HG02870 (cell line): ENCODE measurements at regions not wholly inside any gene's neighbourhood (a gene's known extent, or its start where the extent isn't known, plus 50 kb on each side); places are given as distances from the start of the nearest gene placed in this dataset.

ENCODE experiments used
- ATAC-seq: cut with Tn5 transposase; IDR thresholded peaks from one replicate; pipeline ENCODE4 v1.9.1; 2021; ENCODE audit warnings: mild to moderate bottlenecking, moderate library complexity; ENCODE audit not compliant: unreplicated experiment

DNA sequence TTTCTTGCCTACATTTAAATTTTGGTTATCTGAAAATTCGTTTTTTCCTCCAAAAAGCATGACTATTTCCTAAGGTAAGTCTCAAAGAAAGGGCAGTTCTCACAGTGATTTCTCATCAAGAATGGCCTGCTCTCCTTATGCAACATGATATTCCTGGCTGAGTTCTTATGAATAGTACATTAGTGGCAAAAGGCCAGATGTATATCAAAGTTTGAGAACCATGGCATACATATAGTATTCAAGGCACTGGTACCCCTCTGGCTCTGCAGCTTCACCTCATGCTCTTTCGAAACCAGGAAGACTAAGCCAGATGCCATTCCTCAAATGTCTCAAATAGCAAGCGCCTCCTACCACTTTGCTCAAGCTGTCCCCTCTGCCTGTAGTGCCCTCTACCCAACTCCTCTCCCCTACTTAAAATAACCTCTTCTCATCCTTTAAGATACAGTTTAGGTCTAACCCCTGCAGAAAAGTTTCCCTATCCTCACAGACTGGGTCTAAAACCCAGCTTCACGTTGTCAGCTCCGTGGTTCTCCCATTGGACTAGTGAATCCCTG, 280.3 kb downstream of the HACE1 start:
- no peak for ATAC-seq

DNA sequence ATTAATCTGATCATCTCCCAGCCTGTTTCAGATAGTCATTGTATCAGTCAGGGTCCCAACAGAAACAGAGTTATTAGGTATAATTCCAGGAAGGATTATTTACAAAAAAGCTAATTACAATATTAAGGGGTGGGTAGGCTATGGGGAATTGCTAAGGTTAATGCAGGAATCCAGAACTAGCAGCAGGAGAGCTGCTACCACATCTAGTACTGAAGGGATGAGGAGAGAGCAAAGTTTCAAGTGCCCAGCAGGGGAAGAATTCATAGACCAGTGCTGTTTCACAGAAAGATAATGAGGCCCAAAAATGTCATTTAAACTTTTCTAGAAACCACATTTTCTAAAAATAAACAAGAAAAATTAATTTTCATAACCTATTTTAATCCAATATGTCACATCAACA, 284.2 kb downstream of the HACE1 start:
- no peak for ATAC-seq

DNA sequence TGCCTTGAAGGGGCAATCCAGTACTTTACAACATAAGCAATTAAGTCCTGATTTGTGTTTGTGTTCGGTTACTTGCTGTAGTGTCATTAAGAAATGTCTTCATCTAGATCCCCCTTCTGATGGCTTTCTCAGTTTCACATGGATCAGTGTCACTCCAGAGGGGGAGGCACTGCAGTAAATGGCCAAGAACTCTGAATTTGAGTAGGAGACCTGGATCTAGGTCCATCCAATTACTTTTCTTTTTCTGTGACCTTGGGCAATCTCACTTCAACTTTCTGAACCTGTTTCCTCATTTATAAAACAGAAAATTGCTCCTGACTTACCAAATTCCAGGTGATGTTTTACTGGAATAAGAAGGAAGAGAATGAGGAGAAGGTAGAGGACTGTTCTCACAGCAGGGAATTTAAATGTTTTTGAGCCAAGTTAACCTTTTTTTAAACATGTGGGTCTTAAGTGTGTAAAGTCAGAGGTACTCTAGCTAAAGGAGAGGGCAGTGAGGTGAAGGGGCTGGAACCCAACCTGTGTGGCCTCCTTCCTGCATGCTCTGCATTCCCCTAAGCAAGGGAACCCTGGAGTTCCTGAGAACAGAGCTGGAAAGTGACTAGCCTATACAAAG, 285.5 kb downstream of the HACE1 start:
- no peak for ATAC-seq

DNA sequence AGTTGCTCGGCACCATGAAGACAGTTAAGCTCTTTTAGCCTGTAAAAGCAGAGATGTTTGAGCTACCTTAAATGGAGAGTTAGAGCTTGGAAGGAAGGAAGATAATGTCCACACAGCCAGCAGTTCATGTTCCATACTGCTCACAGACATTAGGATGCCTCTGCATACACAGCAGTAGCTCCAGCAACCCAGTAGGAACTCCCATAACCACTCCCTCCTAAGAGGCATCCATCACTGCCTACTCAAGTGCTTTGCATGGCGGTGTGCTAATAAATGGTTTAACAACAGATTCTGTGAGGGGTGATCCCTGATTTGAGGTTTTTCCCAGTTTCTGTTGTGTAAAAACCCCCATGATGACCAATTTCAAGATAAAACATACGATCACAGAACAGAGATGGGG, 286.4 kb downstream of the HACE1 start:
- no peak for ATAC-seq

DNA sequence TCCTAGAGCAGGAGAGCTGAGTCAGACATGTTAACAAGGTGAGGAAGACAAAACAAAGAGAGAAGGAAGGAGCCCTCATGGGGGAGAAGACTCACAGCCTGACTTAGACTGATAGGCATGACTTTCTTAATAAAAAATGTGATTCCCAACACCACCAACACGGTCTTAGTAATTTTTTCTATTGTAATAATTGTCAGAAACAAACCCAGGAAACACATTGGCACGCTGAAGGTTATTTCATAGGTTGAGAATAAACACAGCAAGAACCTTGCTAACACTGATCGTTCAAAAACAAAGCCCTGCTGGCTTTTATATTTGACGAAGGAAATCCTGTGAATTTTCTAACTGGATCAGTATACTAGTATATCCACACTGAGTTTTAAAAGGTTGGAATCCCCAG, 286.8 kb downstream of the HACE1 start:
- no peak for ATAC-seq

DNA sequence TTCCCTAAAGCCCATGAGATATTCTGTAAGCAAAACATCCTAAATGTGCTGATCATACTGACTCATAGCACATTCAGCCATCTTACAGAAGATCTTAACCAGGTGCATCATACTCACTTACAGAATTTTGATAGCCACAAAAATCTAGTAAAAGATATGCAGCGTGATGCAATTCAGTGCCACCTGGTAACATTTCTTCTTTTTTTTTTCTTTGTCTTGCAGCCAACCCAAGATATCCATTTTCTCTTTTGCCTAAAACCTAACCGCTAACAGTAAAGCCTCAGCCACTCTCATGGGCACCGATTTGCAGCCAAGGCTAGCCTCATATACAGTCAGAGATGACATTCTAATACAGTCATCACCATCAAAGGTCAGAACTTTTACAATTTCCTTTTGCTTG, 293.3 kb downstream of the HACE1 start:
- no peak for ATAC-seq

DNA sequence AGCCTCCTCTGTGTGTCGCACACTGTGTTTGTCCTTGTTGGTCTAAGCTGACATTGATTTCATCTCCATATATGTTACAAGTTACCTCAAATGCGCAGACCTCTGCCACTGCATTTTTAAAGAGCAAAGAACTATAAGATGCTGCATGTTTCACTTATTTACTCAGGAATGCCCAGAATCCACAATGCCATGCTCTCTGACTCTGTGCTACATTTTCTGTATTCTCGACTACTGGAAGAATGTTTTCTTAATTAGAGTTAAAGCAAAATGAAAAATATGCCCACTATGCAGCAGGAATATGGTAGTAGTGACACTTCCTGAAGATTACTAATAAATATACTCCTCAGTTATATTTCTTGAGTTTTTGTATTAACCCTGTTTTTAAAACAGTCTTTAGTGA, 296.4 kb downstream of the HACE1 start:
- no peak for ATAC-seq

DNA sequence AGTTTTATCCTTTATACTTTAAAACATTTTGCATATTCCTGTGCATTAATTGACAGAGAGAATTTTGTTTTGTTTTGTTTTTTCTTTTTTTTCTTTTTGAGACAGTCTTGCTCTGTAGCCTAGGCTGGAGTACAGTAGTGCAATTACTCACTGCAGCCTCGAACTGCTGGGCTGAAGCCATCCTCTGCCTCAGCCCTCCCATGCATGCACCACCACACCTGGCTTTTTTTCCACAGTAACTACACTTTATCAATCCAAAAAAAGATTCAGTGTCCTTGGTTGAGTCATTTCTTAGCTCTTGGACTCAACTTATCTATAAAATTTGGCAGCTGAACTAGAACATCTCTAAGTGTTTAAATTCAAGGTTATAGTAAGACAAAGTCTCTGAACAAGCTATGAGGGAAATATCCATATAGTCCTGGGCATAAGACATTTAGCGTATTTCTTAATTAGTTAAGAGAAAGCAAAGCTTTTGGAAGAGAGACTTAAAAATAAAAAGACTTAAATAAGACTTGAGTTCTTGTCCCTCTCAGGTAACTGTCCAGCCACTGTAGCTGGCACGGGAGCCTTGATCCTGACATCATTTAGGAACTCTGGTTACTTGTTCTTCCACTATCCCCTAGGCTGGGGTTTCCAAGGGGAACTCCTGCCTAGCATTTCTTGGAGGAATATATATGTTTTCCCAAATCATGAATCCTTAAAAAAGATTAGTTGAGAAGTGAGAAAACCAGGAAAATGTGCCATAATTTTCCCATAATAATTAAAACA, 300.1 kb downstream of the HACE1 start:
- ATAC-seq = no peak

DNA sequence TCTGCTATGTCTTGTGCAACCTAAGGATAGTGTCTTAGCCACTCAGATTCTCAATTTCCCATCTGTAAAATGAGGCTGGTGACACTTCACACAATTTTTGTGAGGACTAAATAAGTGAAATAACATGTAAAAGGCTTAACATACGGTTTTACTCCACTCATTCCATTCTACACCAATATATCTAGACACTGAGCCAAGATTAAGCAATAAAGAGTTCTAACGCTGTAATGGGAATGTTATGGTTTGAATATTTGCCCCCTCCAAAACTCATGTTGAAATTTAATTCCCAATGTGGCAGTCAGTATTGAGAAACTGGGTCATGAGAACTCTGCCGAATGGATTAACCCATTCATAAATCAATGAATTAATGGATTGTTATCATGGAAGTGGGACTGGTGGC, 301.0 kb downstream of the HACE1 start:
- ATAC-seq = no peak

DNA sequence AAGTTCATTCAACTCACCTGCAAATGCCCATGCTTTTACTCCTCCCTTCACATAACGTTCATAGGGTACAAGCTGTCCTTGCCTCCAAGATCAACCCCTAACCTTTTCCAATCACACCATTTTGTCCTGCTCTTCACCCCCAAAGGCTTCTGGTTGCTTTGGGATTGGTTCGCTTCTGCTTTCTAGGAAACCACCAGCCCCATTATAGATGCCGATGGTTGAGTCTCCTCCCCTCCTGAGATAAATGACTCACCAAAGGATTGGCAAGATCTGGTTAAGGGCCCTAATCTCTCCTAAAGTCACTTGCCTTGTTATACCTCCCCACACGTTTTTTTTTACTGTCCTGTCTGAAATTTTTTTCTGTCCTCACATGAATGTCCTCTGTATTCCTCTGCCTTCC, 311.4 kb downstream of the HACE1 start:
- ATAC-seq = no peak

DNA sequence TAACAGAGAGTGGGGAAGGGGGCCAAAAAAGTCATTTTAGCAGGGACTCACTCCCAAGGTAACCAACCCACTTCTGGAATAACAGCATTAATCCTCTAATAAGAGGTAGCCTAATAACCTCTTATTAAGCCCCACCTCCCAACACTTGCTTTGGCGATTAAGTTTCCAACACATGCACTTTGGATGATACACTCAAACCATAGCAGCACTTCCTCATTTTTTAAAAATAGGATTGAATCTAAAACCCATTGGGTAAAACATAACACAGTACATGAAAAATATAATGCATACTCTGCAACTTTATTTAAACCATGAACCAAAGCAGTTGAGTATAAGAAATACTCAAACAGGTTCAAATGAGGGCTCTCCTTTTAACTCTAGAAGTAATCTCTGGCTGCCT, 318.3 kb downstream of the HACE1 start:
- no peak for ATAC-seq

DNA sequence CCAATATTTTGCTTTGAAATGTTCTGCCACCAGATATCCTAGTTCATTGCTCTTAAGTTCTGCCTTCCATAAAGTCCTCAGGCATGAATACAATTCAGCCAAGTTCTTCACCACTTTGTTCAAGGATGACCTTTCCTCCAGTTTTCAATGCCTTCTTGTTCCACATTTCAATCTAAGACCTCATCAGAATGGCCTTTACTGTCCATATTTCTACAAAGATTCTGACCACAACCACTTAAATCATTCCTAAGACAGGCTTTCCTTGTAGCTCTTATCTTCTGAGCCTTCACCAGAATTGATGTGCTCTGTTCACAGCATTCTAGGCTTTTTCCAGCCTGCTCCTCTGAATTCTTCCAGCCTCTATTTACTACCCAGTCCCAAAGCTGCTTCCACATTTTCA, 319.0 kb downstream of the HACE1 start:
- ATAC-seq = no peak

DNA sequence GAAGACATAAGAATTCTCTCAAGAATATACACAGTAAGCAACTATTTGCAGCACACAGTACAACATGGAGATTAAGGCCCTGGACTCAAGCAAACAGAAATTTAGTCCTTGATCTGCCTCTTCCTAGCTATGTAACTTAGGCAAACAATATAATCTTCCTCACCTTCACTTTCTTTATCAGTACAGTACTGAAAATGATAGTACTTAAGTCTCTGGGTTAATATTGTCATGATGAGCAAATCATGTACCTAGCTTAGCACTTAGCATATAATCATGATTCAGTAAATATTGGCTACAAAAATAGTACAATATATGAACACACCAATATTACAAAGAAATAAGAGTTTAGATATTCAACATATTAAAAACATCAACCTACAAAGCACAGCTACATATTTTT, 320.5 kb downstream of the HACE1 start:
- no peak for ATAC-seq

DNA sequence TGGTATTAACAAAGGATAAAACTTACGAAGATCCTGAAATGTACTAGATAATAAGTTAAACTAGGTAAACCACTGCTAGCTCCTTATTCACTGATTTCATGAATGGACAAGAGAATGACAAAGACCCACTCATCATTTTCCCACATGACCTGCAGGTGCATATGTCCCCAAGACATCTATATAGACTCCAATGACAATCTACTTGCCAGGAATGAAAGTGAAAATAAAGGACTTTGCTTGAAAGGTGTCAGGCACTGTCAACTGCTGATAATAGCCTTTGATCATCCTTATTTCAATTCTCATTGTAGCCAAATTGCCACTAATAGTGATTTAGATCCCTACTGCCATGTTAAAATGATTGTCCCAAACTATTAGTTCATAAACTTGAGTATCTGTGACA, 321.8 kb downstream of the HACE1 start:
- no peak for ATAC-seq

DNA sequence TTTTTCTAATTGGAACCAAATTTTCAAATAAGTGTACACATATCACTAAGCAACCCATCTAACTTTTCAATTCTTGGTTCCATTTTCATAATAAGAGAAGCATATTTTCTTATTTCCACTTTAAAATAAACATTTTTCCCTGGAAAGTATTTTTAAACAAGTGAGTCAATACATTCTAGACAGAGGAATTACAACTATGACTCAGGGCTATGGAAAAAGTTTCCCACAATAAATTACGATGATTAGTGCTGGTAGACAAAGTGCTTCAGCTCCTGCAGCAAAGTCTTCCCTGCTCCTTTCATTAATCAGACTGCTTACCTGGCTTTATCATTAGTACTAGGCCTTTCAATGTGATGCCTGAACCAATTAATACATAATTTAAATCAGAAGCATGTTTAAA, 322.5 kb downstream of the HACE1 start:
- ATAC-seq = no peak

DNA sequence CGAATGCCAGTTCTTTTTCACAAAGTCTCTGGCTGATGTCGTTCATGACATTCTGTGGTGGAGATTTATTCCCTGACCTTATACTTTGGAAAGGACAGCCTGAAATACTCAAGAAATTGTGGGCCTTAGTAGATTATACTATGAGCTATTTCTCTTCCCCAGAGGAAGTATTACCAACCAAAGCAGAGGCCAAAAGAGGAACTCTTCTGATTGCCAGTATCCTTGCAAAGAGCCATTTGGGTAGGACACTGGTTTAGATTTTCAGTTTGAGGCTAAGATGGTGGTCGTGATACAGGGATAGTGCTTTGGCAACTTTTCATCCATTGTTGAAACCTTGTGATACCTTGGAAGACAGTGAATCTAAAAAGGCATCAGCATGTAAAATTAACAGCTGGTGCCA, 327.3 kb downstream of the HACE1 start:
- no peak for ATAC-seq

DNA sequence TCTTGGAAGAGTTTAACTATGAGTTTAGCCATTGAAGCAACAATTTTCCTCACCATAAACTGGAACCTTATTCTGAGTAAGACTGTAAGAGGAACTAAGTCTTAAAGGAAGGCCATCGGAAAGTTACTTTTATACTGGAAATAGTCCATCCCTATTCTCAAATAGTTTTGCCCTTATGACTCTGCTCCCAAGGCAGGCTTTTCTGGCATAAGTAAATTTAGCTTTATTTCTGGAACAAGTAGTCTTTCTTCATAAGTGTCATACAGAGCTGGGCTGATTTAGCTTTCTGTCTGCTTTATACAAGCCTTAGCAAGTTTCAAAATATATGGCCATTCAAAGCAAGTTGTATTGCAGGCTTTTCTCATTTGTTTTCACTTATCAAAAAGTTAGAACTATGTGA, 328.1 kb downstream of the HACE1 start:
- no peak for ATAC-seq

DNA sequence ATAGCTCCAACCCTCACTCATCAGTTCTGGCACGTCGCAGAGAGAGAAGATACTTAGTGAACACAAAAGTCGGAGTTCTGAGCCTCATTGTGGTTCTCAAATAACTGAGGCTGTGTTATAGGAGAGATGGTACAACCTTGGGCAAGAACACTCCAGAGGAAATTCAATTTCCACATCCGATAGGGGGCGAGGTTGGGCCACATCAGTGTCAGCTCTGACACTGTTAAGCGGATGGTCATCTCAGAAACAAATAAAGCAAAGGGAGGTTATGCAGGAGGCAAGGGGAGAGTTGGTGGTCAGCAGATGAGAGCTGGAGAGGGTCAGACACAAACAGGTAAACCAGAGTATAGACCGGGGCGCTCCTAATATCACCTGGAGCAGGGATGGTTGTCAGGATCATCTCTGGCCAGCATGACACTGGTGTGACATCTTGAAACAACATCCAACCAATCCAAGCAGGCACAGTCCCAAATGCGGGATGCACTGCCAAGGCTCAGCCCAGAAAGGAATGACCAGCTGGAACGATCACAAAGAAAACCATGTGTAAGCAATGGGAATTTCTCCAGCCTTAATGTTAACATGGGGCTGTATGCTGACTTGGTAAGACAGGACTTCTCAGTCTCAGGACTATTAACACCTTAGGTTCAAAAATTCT, 331.8 kb downstream of the HACE1 start:
- ATAC-seq = no peak

DNA sequence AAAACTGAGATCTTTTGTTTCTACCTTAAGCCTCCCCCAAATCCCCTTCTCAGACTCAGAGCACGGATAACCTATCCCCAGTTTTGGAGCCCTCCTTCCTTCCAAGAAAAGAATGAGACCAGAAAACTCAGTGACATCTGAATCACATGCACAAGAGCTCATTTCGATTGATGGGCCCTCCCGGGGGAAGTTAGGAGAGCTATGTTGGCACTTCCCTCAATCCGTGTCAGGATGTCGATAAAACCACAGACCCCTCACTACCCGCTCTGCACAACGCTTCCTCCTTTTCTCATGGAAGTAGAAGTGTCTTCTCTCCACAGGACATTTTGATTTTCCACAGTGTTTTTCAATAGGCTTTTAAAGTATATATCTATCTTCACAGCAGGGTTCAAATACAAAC, 332.4 kb downstream of the HACE1 start:
- ATAC-seq = no peak

DNA sequence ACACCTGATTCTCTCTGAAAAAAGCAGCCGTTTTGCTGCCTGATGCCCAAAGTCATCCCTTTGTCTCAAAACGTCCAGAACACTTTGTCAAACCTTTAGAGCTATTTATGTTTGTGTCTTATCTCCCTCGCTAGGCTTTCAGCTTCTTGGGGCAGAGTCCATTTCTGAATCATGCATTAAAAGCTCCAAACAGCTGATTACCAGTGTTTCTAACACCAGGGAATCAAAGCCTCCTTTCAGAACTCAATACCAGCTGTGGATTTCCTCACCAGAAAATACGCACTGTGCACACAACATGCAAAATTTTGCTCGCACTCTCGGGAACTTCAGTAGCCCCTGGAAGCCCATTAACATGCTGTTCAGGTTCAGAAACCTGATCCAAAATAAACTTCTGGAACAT, 333.3 kb downstream of the HACE1 start:
- no peak for ATAC-seq

DNA sequence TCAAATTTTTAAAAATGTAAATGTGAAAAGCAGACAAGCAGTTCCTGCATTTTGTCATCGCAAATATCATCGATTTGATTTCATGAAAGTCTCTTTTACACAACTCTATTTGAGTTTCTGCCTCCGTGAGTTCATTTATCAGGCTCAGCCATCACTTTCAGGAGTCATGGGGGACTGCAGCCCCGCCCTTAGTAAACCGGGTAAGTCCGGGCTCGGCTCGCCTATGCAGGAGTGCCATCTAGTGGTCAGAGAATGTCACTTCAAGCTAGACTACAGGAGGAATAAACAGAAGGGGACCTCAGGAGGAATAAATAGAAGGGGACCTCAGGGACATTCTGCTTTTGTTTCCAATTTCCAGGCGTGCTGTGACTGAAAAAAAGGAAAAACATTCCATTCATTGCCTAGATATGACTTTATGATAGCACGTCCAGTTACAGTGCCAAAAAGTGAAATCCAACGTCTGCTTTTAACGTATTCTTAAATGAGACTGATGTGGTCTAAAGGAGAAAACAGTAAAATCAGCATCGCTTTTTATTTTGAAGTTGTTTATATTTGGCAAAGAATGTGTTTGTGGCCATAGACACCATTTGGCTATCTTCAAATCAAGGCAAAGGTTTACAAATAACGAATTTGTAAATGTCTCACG, 333.9 kb downstream of the HACE1 start:
- ATAC-seq = peak; percentile 99

DNA sequence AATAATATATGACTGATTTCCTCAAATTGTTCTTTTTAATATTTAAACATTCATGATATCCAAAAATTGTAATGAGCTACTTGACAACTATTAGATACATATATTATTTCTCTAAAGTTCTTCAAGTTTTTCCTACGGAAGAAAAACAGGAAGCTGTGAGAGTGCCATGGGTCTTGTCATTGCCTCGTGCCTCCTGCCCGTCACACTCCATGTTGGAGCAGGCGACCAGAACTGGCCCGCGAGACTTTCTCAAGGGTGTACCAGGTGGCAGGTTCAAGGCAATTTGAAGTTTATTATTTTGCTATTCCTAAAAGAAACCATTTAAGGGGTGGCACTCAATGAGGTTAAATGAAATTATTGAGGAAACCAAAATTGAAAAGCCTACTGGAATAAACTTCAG, 337.2 kb downstream of the HACE1 start:
- ATAC-seq = no peak
